ENCODE measurements at regions not wholly inside any gene's neighbourhood (a gene's known extent, or its start where the extent isn't known, plus 50 kb on each side); places are given as distances from the start of the nearest gene placed in this dataset.
"Not testable (repeated sequence)": the region's sequence is repeated elsewhere in the genome, so short reads cannot be mapped to it uniquely, and the experiment has no call there.

GRCh38 chr11:42949738-42950376, 361.9 kb upstream of the API5 start:
- not testable (repeated sequence) for H3K27me3 ChIP-seq (ENCODE audit: insufficient read depth, poor library complexity, severe bottlenecking); H3K4me3 ChIP-seq (replicated peaks; ENCODE audit: insufficient read depth, low read length); H3K27ac ChIP-seq (replicated peaks); DNase-seq (ENCODE audit: low read depth in 1 of 2, low spot score in 1 of 2)

- Histone ChIP-seq H3K27me3 (ENCODE audit: insufficient read depth, poor library complexity, severe bottlenecking) (no peaks in the 10 kb centered on the region), H3K27ac (replicated peaks) (no peak overlapping the region), H3K4me3 (replicated peaks; ENCODE audit: insufficient read depth, low read length) (no peak overlapping the region)
- no peak for DNase-seq (ENCODE audit: low read depth in 1 of 2, low spot score in 1 of 2)
- TF ChIP-seq GABPA (IDR thresholded peaks at IDR 0.05; ENCODE audit: low read depth) (no peak), POLR2AphosphoS5 (IDR thresholded peaks at IDR 0.05; ENCODE audit: low read depth) (no peak), SPI1 (IDR thresholded peaks at IDR 0.05; ENCODE audit: borderline replicate concordance, low read depth) (no peak), REST (IDR thresholded peaks at IDR 0.05; ENCODE audit: insufficient replicate concordance, low read depth) (no peak), CTCF (IDR thresholded peaks at IDR 0.05; ENCODE audit: insufficient read depth, low read length) (no peak)
These were observed 360.5 kb upstream of the API5 start for GRCh38 chr11:42951266-42951665.

GRCh38 chr11:42957831-42958230, 354.0 kb upstream of the API5 start:
- Histone ChIP-seq H3K27ac (replicated peaks) (no peak overlapping the region), H3K27me3 (ENCODE audit: insufficient read depth, poor library complexity, severe bottlenecking) (no peaks in the 10 kb centered on the region), H3K4me3 (replicated peaks; ENCODE audit: insufficient read depth, low read length) (no peak overlapping the region)
- TF ChIP-seq POLR2AphosphoS5 (IDR thresholded peaks at IDR 0.05; ENCODE audit: low read depth) (no peak), GABPA (IDR thresholded peaks at IDR 0.05; ENCODE audit: low read depth) (no peak), CTCF (IDR thresholded peaks at IDR 0.05; ENCODE audit: insufficient read depth, low read length) (no peak), SPI1 (IDR thresholded peaks at IDR 0.05; ENCODE audit: borderline replicate concordance, low read depth) (no peak), REST (IDR thresholded peaks at IDR 0.05; ENCODE audit: insufficient replicate concordance, low read depth) (no peak)
- DNase-seq (ENCODE audit: low read depth in 1 of 2, low spot score in 1 of 2) = no peak

- H3K4me3 ChIP-seq (replicated peaks; ENCODE audit: insufficient read depth, low read length) = no peak overlapping the region
- DNase-seq (ENCODE audit: low read depth in 1 of 2, low spot score in 1 of 2) = no peak
- no peak overlapping the region for H3K27ac ChIP-seq (replicated peaks)
- H3K27me3 ChIP-seq (ENCODE audit: insufficient read depth, poor library complexity, severe bottlenecking) = no peaks in the 10 kb centered on the region
- TF ChIP-seq GABPA (IDR thresholded peaks at IDR 0.05; ENCODE audit: low read depth) (no peak), CTCF (IDR thresholded peaks at IDR 0.05; ENCODE audit: insufficient read depth, low read length) (no peak), REST (IDR thresholded peaks at IDR 0.05; ENCODE audit: insufficient replicate concordance, low read depth) (no peak), SPI1 (IDR thresholded peaks at IDR 0.05; ENCODE audit: borderline replicate concordance, low read depth) (no peak)
These were observed 353.2 kb upstream of the API5 start for GRCh38 chr11:42958635-42959034.
